Stimulated activated CD8-positive, alpha-beta memory T cell treated with anti-CD3 and anti-CD28 coated beads, Interleukin-4, amount 100 ng/mL, for 48 hours (primary cell): ENCODE measurements at regions not wholly inside any gene's neighbourhood (a gene's known extent, or its start where the extent isn't known, plus 50 kb on each side); places are given as distances from the start of the nearest gene placed in this dataset.

Source experiments
- DNase-seq: peaks from one replicate; pipeline ENCODE4 v3.0.0-alpha.2; 2020

DNA sequence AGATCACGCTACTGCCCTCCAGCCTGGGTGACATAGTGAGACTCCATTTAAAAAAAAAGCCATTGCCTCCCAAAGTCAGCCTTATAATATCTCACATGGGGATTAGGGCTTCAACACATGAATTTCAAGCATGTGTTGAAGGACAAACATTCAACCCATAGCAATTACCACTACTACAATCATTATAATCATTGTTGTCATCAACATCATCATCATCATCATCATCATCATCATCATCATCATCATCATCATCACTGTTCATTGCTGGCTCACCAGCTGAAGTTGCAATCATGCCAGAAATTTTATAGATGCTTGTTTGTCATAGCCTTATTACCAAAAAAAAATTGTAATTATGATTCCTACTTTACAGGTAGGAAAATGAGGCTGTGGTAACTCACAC lies 762.9 kb downstream of the METTL15 start:
- DNase-seq, result no peak

DNA sequence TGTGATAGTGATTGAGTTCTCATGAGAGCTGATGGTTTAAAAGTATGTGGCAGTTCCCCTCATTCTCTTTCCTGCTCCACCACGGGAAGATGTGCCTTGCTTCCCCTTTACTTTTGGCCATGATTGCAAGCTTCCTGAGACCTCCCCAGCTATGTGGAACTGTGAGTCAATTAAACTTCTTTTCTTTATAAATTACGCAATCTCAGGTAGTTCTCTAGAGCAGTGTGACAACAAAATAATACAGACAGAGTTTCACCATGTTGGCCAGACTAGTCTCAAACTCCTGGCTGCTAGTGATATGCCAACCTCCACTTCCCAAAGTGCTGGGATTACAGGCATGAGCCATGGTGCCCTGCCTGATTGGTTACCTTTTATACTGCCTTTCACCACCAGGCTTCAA lies 755.2 kb downstream of the METTL15 start:
- DNase-seq, result no peak

DNA sequence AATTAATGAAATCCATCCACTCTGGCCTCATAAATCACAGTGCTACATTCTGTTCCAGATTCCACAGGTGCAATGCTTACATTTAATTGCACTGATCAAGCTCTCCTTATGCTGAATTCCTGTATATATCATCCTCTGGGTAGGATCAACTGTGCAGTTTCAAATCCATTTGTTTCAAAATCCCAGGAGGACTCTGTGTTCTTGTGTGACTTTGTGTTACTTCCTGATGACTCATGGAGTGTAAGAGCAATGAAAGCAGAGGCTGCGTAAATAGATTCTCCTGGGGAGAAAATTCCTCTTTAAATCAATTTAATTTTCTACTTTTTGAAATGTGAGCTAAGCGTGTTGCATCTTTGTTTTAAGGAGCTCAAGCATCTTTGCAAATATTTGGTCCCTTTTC lies 752.7 kb downstream of the METTL15 start:
- DNase-seq, result no peak

DNA sequence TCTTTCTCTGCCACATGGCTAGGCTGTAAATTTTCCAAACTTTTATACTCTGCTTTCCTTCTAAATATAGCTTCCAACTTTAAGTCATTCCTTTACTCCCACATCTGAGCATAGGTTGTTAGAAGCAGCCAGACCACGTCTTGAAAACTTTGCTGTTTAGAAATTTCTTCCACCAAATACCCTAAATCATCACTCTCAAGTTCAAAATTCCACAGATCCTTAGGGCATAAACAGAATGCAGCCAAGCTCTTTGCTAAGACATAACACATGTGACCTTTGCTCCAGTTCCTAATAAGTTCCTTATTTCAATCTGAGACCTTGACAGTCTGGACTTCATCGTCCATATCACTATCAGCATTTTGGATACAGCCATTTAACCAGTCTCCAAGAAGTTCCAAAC lies 749.9 kb downstream of the METTL15 start:
- DNase-seq, result no peak

DNA sequence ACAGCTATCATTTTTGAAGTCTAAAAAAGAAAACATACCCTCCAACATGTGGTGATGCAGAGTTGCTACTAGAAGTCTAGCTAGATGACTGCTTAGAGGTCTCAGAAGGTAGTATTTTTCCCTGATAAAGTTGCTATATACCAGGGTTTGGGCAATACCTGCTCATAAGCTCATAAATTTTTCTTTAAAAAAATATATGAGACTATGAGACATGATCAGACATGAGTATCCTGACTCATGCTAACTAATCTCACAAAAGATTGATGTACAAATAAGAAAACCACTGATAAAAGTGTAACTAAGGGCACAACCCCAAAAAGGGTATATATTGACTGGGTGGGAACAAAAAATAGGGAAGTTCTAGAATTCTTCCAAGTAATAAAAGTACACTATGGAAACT lies 740.9 kb downstream of the METTL15 start:
- no peak for DNase-seq

DNA sequence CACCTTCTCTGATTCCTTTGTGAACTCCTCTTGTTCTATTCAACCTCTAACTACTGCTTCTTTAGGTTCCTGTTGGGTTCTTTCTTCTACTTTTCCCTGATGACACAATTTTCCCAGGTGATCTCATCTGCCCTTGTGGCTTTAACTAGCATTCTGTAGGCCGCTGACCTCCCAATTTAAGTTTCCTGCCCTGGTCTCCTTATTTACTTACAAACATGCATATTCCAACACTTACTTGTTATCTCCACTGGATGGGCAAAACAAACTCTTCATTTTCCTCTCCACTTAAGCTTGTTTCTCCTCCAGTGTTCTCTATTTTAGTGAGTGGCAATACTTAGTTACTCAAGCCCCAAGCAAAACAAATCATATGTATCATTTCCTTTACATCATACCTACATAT lies 734.5 kb downstream of the METTL15 start:
- no peak for DNase-seq

DNA sequence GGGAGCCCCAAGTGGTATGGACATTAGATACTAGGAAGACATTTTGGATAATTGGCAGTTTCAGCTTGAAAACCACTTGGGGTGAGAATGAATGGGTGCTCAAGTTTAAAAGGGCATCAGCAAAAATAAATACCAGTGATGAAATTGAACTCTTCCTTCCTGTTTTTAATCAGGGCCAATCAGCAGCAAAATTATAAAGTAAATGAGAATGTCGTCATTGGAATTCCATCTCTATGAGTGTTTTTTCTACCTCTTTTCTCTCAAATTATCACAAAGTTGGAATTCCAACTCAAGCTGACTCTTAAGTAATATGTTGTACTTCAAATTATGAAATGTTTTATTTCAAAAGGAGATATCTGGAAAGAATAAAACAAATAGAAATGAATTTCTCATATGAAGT lies 730.6 kb downstream of the METTL15 start:
- no peak for DNase-seq

DNA sequence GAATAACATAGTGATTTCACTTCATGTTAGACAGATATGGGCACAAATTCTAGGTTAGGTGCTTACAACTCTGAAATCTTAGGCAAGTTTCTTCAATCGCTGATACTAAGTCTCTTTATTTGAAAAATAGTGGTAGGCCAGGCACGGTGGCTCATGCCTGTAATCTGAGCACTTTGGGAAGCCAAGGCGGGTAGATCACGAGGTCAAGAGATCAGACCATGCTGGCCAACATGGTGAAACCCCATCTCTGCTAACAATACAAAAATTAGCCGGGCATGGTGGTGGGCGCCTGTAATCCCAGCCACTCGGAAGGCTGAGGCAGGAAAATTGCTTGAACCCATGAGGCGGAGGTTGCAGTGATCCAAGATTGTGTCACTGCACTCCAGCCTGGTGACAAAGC lies 729.4 kb downstream of the METTL15 start:
- DNase-seq, result no peak

DNA sequence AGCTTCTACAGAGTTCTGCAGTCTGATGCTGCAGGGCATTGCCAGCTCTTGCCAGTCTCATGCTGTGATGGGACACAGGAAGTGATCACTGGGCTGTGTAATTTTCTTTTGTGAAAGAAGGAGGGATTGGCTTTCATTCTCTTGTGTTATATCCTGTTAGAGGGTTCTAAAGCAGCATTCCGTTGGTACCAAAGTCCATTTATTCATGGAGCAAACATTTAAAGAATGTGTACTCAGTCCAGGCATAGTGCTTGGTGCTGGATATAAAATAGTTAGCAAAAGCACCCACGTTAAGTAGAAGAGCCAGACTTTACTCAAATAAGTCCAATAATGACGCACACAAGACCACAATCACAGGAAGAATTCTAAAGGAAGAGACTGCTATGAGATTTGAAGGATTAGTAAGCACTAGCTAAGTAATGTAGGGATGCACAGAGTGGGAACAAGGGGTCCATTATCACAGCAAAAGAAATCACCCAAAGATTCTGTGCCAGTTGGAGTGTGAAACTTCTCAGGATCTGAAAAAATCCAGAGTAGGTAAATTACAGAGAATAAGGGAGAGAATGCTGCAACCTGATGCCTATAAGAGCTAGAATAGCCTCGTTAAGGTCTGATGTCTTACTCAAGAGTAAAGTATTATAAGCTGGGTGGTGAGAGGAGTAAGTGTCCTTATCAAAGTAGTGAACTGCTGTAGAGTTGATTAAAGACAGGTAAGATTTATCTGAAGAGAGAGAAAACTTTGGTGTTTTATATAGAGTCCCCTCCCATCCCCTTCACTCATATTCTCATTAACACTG lies 728.3 kb downstream of the METTL15 start:
- DNase-seq, result no peak

DNA sequence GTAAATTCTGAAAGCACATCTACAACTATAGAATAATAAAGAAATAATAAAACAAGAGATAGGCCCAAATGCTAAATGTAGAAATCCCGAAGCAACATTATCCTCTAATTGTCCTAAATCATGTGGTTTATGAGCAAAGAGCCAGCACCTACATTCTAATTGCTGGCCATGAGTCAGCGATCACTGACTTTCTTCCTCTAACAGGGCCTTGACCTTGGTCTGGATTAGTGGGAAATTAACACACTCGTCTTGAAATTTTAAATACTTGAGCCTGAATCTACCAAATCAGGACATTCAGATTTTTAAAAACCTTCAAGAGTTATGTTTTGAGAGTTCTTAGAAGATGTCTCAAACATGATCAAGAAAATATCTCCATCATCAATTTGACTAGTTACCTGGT lies 727.6 kb downstream of the METTL15 start:
- no peak for DNase-seq

DNA sequence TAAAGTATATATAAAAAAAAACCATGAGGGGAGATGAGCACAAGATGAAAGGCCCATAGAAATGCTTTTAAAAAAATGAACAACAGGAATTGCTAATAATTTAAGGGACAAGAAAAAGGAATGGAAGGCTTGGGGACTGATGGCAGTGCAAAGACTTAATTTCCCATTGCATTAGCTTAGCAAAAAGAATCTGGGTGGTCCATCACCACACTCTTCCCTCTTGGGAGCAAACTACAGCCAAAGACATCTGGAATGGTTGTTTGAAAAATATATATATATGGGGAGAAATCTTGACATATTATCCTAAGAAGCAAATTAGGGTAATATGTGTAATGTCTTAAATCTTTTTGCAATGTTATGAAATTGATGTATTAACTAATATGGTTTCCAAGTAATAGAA lies 727.1 kb downstream of the METTL15 start:
- no peak for DNase-seq

DNA sequence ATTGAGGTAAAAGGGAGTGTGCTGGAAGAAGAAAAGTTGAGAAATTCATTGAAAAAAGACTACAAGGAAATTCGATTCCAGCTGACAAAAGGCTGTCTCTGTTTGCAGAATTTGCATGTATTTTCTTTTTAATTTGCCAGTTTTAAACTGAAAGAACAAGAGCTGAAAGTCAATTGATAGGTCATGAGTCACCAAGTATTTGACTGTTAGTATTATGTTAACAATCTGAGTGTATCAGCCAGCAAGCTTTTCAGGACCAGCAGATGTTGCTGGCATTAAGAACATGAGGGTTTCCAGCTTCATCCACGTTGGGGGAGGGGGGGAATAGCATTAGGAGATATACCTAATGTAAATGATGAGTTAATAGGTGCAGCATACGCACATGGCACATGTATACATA lies 726.7 kb downstream of the METTL15 start:
- DNase-seq, result no peak

DNA sequence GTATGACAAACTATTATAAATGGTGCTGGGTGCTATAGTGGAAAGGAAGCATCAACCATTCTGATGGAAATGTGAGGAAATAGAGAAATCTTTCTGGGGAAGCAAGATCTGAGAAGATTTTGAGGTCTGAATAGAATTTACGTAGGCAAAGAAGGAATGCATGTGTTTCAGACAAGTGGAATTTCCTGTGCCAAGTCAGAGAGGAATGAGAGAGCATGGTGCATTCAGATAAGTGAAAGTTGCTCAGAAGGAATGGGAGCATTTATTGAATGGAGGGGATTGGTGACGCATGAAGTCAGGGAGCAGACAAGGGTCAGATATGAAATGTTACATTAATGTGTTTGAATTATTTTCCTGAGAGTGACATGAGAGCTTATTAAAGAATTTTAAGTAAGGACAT lies 725.5 kb downstream of the METTL15 start:
- no peak for DNase-seq

DNA sequence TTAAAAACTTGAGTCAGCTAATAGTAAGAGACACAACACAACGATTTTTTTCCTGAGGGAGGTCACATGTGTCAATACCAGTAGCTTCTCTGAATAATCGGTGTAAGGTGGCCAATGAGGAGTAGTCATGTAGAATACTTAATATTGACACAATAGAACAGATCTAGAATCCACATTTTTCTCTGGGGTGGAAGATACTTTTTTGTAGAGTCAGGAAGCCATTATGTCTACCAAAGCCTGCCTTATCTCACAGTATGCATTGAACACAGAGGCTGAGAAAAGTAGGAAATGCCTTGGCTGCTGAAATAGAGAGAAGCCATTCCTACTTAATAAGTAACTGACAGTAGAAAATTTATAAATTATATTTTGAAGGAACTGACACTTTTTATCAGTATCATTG lies 725.0 kb downstream of the METTL15 start:
- no peak for DNase-seq

DNA sequence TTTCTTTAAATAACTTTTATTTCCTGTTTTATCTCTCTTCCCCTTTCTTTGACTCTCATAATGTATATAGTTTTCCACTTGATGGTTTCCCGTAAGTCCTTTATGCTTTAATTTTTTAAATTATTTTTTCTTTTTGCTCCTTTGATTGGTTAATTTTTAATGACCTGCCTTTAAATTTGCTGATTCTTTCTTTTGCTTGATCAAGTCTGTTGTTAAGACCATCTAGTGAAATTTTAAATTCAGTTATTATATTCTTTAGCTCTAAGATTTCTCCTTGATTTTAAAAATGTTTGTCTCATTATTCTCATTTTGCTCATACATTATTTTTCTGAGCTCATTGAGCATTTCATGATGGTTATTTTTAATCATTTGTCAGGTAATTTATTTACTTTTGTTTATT lies 718.6 kb downstream of the METTL15 start:
- no peak for DNase-seq

DNA sequence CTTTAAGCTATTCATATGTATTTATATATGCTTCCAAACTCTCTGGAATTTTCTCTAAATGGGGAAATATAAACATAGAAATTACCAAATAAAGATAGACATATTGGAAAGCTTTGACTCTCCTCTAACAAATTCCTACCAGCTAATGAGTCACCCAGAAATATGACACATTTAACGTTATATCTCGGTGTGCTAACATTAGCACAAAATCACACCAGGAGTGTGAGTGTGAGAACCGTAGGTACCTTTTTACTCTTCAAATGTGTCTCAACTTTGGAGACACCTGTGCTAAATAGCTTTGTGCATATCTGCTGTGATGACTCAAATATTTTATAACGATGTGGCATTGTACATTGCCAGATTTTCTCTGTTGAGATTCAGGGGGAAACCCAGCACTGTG lies 714.4 kb downstream of the METTL15 start:
- no peak for DNase-seq

DNA sequence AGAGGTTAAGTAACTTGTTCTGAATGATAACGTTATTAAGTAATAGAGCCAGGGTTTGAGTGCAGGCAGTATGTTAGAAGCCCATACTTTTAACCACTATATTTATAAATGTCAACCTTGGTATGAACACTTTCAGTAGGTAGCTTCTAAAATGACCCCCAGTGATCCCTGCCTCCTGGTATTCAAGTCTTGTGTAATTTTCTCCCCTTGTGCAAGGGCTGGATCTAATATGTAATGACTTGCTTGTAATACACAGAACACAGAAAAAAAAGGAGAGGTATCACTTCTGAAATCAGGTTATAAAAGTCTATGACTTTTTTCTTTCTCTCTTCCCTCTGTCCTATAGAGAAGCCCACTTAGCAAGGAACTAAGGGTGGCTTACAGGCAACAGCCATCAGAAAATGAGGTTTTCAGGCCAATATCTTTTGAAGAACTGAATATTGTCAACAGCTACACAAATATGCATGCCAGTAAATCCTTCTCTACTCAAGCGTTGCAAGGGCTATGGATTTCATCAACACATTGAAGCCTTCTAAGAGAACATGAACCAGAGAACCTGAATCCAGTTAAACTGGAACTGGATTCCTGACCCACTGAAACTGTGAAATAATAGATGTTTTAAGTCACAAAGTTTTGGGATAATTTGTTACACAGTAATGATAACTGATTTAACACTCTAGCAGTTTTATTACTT lies 712.3 kb downstream of the METTL15 start:
- DNase-seq, result no peak

DNA sequence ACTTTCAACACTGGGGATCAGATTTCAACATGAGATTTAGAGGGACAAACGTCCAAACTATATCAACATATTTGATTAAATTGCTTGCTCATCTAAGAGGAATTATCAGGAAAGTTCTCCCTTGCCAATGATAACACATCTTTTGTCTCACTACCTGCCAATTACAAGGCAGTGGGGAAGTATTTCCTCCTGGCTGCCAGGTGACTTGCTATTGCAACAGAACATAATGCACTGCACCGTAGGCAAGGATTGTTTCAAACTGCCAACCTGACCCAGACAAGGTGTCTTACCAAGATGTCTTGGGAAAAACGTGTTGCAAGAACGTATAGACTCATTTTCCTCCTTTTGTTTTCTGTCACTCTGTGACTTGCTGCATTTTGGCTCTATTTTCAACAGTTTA lies 711.6 kb downstream of the METTL15 start:
- no peak for DNase-seq

DNA sequence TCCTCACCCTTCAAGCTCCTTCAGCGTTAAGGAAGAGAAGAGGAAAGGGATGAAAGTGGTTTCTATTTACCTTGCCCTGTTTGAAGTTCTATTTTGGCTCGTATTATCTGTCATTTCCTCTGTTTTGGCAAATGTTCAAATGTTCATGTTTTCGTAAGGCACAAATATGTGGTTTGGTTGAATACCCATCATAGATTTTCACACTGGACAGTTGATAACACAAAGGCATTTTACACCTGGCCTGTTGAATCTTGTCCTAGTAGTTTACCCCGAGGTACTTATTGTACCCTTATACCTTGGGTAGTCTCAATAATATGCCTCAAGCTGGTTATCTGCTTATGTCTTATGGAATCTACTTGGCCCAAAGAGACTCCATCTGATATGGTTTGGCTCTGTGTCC lies 706.9 kb downstream of the METTL15 start:
- DNase-seq, result no peak

DNA sequence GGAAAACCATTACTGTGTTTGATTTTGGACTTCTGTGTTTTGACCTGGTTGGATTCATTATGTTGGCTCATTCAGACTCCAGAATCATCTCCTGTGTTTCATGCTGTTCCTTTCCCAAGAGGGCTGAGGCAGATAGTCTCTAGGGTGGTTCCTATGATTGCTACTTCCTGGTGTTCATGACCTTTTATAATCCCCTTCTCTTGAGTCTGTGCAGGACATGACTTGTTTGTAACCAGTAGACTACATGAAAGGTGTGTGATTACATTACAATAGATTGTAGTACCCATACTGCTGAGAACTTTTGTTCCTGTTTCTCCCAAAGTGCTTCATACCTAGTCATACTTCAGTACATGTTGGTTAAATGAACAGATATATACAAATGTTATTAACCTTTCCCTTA lies 700.6 kb downstream of the METTL15 start:
- no peak for DNase-seq

DNA sequence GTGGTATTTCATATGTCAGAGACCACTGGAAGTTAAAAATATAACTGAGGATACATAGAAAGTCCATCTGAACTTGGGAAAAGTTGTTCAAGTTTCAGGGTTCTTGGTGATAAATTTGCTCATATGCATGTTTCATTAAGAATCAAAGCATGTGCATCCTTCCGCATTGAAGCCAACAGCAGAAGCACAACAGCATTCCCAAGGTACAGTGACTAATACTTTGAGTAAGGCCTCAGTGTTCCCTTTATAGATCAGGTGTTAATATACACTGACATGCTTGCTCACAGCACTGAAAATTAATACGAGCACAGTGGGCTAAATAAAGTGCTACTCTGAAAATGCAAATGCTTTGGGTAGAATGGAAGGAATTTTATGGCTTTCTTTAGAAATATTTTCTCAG lies 691.1 kb downstream of the METTL15 start:
- no peak for DNase-seq

DNA sequence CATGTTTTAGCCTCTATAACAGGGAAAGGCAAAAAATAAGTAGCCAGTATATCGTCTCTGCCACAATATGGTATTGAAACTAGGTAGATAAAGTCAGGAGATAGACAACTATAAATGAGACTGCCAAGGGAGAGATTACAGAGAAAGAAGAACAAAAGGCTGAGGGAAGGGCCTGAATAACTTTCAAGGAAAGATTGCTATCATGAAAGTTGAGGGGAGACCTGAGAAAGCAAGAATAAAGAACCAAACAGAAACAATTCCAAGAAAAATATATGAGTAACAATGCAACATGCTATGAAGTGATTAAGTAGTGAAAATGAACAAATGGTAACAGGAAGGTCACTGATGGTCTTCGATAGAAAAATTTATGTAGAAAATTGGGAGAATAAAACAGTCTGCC lies 690.1 kb downstream of the METTL15 start:
- DNase-seq, result no peak

DNA sequence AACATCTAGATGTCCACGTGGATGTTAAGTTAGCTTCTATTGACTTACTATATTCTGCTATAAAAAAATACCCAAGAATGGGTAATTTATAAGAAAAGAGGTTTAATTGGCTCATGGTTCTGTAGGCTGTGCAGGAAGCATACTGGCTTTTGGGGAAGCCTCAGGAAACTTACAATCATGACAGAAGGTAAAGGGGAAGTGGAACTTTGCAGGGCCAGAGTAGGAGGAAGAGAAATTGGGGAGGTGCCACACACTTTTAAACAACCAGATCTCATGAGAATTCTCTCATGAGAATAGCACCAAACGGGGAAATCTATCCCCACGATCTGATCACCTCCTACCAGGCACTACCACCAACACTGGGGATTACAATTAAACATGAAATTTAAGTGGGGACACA lies 689.3 kb downstream of the METTL15 start:
- no peak for DNase-seq

DNA sequence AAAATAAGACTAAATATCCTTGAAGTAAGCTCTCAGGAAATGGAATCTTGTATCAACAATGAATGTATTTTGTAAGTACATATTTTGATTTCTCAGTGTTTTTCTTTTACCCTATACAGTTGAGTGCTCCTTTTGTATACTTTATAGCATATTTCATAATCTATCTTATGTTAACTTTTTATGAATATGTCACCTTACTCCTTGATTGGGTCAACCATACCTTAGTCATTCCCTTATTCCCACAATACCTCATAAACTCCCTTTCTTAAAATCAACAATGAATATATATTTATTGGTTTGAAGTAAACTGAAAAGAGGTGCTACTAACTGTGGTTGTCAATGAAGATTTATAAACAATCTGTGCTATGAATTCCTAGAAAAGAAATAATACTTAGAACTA lies 686.2 kb downstream of the METTL15 start:
- no peak for DNase-seq

DNA sequence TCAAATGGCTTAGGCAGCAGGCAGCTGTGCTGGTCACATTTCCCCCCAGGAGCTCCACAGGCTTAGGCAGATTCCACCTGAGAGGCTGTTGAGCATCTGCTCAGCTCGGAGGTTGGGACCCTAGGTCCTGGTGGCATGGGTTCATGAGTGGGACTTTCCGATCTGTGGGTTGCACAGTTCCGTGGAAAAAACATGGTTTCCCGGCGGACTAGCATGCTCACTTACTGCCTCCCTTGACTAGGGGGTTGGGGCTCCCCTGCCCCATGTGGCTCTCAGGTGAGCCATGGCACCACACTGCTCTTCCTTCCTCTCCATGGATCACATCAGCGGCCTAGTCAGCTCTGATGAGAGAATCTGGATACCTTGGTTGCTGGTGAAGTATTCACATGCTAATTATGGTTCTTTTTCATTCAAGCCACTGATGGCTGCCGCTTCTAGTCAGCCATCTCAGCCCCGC lies 685.1 kb downstream of the METTL15 start:
- DNase-seq, result no peak
